HepG2 (cell line): ENCODE measurements at regions not wholly inside any gene's neighbourhood (a gene's known extent, or its start where the extent isn't known, plus 50 kb on each side); places are given as distances from the start of the nearest gene placed in this dataset.

Experiments
- ATAD3A ChIP-seq: sonication (generic); formaldehyde crosslinking; IDR thresholded peaks from 2 replicates; pipeline ENCODE4 v1.4.0; 2020; ENCODE audit warnings: missing genetic modification reagents
- ATF1 ChIP-seq: IDR thresholded peaks from 2 replicates; pipeline ENCODE4 v1.6.1; 2016; ENCODE audit warnings: mild to moderate bottlenecking, control low read depth
- CBX1 ChIP-seq: IDR thresholded peaks from one replicate; pipeline ENCODE4 v1.6.1; 2016; ENCODE audit warnings: antibody characterized with exemption, low read depth
- CREB1 ChIP-seq, 2 experiments: fragments of 450-650 bp in 1 of 2; IDR thresholded peaks; 2 replicates each; pipeline ENCODE4 v1.6.1; 2016 to 2017; ENCODE audit warnings: control low read depth in 1 of 2, mild to moderate bottlenecking in 1 of 2, missing compliant biosample characterization in 1 of 2, missing genetic modification characterization in 1 of 2
- CREM ChIP-seq, 2 experiments: sonication (generic) in 1 of 2; formaldehyde crosslinking in 1 of 2; IDR thresholded peaks; 2 replicates each; pipeline versions ENCODE4 v1.4.0 to v1.6.1; 2016 to 2020; ENCODE audit warnings: antibody characterized with exemption in 1 of 2, mild to moderate bottlenecking in 1 of 2, missing genetic modification reagents in 1 of 2
- FOSL2 ChIP-seq: sonication (generic); formaldehyde crosslinking; IDR thresholded peaks from 2 replicates; pipeline ENCODE4 v1.4.0; 2020; ENCODE audit warnings: missing genetic modification reagents
- HCFC1 ChIP-seq: fragments of 150-350 bp; IDR thresholded peaks from 2 replicates; pipeline ENCODE4 v1.6.1; 2014; ENCODE audit warnings: low read depth, low read length
- HDAC2 ChIP-seq: sonication (generic); formaldehyde crosslinking; IDR thresholded peaks from 2 replicates; pipeline ENCODE4 v1.4.0; 2020; ENCODE audit warnings: missing genetic modification reagents
- KDM5A ChIP-seq: fragments of 200-600 bp; sonication (generic); IDR thresholded peaks from 2 replicates; pipeline ENCODE4 v1.7.0; 2018; ENCODE audit warnings: antibody characterized with exemption, mild to moderate bottlenecking, low read length, borderline replicate concordance
- MIER2 ChIP-seq: IDR thresholded peaks from 2 replicates; pipeline ENCODE4 v1.6.1; 2016; ENCODE audit warnings: missing biosample characterization, missing genetic modification reagents
- MNT ChIP-seq: fragments of 450-650 bp; IDR thresholded peaks from 2 replicates; pipeline ENCODE4 v1.6.1; 2016
- POGZ ChIP-seq: sonication (generic); formaldehyde crosslinking; IDR thresholded peaks from 2 replicates; pipeline ENCODE4 v1.4.0; 2020; ENCODE audit warnings: mild to moderate bottlenecking, missing genetic modification reagents
- SALL2 ChIP-seq: sonication (generic); formaldehyde crosslinking; IDR thresholded peaks from 2 replicates; pipeline ENCODE4 v1.8.1; 2023; ENCODE audit warnings: mild to moderate bottlenecking, missing genetic modification reagents, inconsistent platforms
- TAF1 ChIP-seq: sonication (generic); formaldehyde crosslinking; IDR thresholded peaks from 2 replicates; pipeline ENCODE4 v1.4.0; 2020; ENCODE audit warnings: missing genetic modification reagents
- THRA ChIP-seq: sonication (generic); formaldehyde crosslinking; IDR thresholded peaks from 2 replicates; pipeline ENCODE4 v1.4.0; 2020; ENCODE audit warnings: missing genetic modification reagents, borderline replicate concordance
- ZBTB2 ChIP-seq: sonication (generic); formaldehyde crosslinking; IDR thresholded peaks from 2 replicates; pipeline ENCODE4 v1.8.0; 2022; ENCODE audit warnings: low read depth, missing genetic modification reagents
- ZNF121 ChIP-seq: sonication (generic); formaldehyde crosslinking; IDR thresholded peaks from 2 replicates; pipeline ENCODE4 v1.5.0; 2020; ENCODE audit warnings: mild to moderate bottlenecking, missing genetic modification reagents
- ZNF333 ChIP-seq: sonication (generic); formaldehyde crosslinking; IDR thresholded peaks from 2 replicates; pipeline ENCODE4 v1.4.0; 2020; ENCODE audit warnings: mild to moderate bottlenecking, missing genetic modification reagents, borderline replicate concordance
- ZNF484 ChIP-seq: sonication (generic); formaldehyde crosslinking; IDR thresholded peaks from 2 replicates; pipeline ENCODE4 v1.5.1; 2020; ENCODE audit warnings: mild to moderate bottlenecking, low read depth, missing genetic modification reagents, borderline replicate concordance
- ZNF75D ChIP-seq: sonication (generic); formaldehyde crosslinking; IDR thresholded peaks from 2 replicates; pipeline ENCODE4 v1.8.1; 2023; ENCODE audit warnings: missing genetic modification reagents, mild to moderate bottlenecking, borderline replicate concordance
- TF ChIP-seq, protein P1 (sequence below): sonication (generic); formaldehyde crosslinking; IDR thresholded peaks from 2 replicates; pipeline ENCODE4 v1.8.1; 2023; ENCODE audit warnings: mild to moderate bottlenecking, missing genetic modification reagents
- TF ChIP-seq, protein P2 (sequence below): IDR thresholded peaks from 2 replicates; pipeline ENCODE4 v1.4.0; 2020; ENCODE audit warnings: mild to moderate bottlenecking, missing genetic modification reagents

DNA sequence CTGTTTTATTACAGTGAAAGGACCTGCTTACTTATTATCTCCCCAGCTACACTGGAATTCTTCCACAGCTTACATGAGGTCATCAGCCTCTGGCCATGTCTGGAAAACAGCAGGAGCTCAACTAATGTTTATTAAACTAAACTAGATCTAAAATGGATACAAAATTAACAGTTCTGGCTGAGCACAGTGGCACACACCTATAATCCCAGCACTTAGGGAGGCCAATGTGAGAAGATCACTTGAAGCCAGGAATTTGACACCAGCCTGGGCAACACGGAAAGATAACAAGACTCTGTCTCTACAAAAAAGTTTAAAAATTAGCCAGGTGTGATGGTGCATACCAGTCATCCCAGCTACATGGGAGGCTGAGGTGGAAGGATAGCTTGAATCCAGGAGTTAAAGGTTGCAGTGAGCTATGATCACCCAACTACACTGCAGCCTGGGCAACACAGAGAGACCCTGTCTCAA, 220.8 kb upstream of the MARCKS start (continued):
- TF ChIP-seq MNT = no peak
- no peak for TF ChIP-seq ZBTB2
- no peak for TF ChIP-seq THRA (CRISPR knock-in tag)
- TF ChIP-seq ZNF75D (CRISPR knock-in tag) = no peak
- TF ChIP-seq KDM5A = no peak
- no peak for TF ChIP-seq CREM (IDR thresholded peaks at IDR 0.05)
- no peak for TF ChIP-seq CREM (CRISPR knock-in tag; IDR thresholded peaks at IDR 0.05)
- TF ChIP-seq ZNF484 (CRISPR knock-in tag) = no peak
- TF ChIP-seq SALL2 (CRISPR knock-in tag) = no peak
- no peak for TF ChIP-seq ZNF333
- no peak for TF ChIP-seq CBX1
- no peak for TF ChIP-seq MIER2 (CRISPR knock-in tag)
- TF ChIP-seq FOSL2 (CRISPR knock-in tag) = peak; percentile 22; the same call in 1 of the 2 replicates
- TF ChIP-seq ATAD3A (CRISPR knock-in tag) = no peak
- no peak; the same call in none of the 2 replicates for TF ChIP-seq HDAC2 (CRISPR knock-in tag)
- TF ChIP-seq, protein P1, sequence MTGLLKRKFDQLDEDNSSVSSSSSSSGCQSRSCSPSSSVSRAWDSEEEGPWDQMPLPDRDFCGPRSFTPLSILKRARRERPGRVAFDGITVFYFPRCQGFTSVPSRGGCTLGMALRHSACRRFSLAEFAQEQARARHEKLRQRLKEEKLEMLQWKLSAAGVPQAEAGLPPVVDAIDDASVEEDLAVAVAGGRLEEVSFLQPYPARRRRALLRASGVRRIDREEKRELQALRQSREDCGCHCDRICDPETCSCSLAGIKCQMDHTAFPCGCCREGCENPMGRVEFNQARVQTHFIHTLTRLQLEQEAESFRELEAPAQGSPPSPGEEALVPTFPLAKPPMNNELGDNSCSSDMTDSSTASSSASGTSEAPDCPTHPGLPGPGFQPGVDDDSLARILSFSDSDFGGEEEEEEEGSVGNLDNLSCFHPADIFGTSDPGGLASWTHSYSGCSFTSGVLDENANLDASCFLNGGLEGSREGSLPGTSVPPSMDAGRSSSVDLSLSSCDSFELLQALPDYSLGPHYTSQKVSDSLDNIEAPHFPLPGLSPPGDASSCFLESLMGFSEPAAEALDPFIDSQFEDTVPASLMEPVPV (CRISPR knock-in tag) = no peak
- TF ChIP-seq HCFC1 = no peak
- no peak for TF ChIP-seq ATF1 (CRISPR knock-in tag)
- TF ChIP-seq TAF1 = no peak
- no peak for TF ChIP-seq CREB1 (IDR thresholded peaks at IDR 0.05)
- TF ChIP-seq CREB1 (CRISPR knock-in tag; IDR thresholded peaks at IDR 0.05) = peak; percentile 62
- peak; percentile 98 for TF ChIP-seq ZNF121
- TF ChIP-seq, protein P2, sequence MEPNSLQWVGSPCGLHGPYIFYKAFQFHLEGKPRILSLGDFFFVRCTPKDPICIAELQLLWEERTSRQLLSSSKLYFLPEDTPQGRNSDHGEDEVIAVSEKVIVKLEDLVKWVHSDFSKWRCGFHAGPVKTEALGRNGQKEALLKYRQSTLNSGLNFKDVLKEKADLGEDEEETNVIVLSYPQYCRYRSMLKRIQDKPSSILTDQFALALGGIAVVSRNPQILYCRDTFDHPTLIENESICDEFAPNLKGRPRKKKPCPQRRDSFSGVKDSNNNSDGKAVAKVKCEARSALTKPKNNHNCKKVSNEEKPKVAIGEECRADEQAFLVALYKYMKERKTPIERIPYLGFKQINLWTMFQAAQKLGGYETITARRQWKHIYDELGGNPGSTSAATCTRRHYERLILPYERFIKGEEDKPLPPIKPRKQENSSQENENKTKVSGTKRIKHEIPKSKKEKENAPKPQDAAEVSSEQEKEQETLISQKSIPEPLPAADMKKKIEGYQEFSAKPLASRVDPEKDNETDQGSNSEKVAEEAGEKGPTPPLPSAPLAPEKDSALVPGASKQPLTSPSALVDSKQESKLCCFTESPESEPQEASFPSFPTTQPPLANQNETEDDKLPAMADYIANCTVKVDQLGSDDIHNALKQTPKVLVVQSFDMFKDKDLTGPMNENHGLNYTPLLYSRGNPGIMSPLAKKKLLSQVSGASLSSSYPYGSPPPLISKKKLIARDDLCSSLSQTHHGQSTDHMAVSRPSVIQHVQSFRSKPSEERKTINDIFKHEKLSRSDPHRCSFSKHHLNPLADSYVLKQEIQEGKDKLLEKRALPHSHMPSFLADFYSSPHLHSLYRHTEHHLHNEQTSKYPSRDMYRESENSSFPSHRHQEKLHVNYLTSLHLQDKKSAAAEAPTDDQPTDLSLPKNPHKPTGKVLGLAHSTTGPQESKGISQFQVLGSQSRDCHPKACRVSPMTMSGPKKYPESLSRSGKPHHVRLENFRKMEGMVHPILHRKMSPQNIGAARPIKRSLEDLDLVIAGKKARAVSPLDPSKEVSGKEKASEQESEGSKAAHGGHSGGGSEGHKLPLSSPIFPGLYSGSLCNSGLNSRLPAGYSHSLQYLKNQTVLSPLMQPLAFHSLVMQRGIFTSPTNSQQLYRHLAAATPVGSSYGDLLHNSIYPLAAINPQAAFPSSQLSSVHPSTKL (CRISPR knock-in tag) = peak; percentile 56
- peak; percentile 65 for TF ChIP-seq POGZ (CRISPR knock-in tag)
